H9 (cell line): ENCODE measurements at regions not wholly inside any gene's neighbourhood (a gene's known extent, or its start where the extent isn't known, plus 50 kb on each side); places are given as distances from the start of the nearest gene placed in this dataset.

Experiments used
- DNase-seq: peaks from one replicate; pipeline ENCODE4 v3.0.0-alpha.2; 2017
- H2AFZ ChIP-seq: one replicate; pipeline ENCODE4 v1.6.1; 2013; ENCODE audit warnings: mild to moderate bottlenecking, low read length, control low read depth, moderate library complexity
- H2AK5ac ChIP-seq: 2 replicates; pipeline ENCODE4 v1.6.1; 2013; ENCODE audit warnings: low read length, control low read depth, mixed read lengths; ENCODE audit not compliant: insufficient read length
- H2BK120ac ChIP-seq: one replicate; pipeline ENCODE4 v1.6.1; 2013; ENCODE audit warnings: low read depth, mild to moderate bottlenecking, low read length, control low read depth, inconsistent platforms; ENCODE audit not compliant: poor library complexity, severe bottlenecking
- H2BK12ac ChIP-seq: 2 replicates; pipeline ENCODE4 v1.6.1; 2013; ENCODE audit warnings: low read length, control low read depth, mixed read lengths, low read depth; ENCODE audit not compliant: insufficient read length
- H2BK15ac ChIP-seq: 2 replicates; pipeline ENCODE4 v1.6.1; 2013; ENCODE audit warnings: low read depth, low read length, control low read depth
- H2BK20ac ChIP-seq: one replicate; pipeline ENCODE4 v1.6.1; 2013; ENCODE audit warnings: low read depth, mild to moderate bottlenecking, low read length, control low read depth, inconsistent platforms; ENCODE audit not compliant: poor library complexity, severe bottlenecking
- H2BK5ac ChIP-seq: 2 replicates; pipeline ENCODE4 v1.6.1; 2013; ENCODE audit warnings: low read length, control low read depth, mixed read lengths; ENCODE audit not compliant: insufficient read length
- H3K14ac ChIP-seq: 2 replicates; pipeline ENCODE4 v1.6.1; 2013; ENCODE audit warnings: low read length, control low read depth; ENCODE audit not compliant: insufficient read depth
- H3K18ac ChIP-seq: 2 replicates; pipeline ENCODE4 v1.6.1; 2013; ENCODE audit warnings: low read depth, mild to moderate bottlenecking, mixed read lengths, low read length, control low read depth; ENCODE audit not compliant: insufficient read length
- H3K23ac ChIP-seq: 2 replicates; pipeline ENCODE4 v1.6.1; 2013; ENCODE audit warnings: low read length, control low read depth, mixed read lengths, low read depth; ENCODE audit not compliant: insufficient read length
- H3K23me2 ChIP-seq: 2 replicates; pipeline ENCODE4 v1.6.1; 2013; ENCODE audit warnings: low read depth, mild to moderate bottlenecking, mixed read lengths, low read length, control low read depth; ENCODE audit not compliant: insufficient read length, poor library complexity, severe bottlenecking
- H3K27ac ChIP-seq: 2 replicates; pipeline ENCODE4 v1.5.1; 2013; ENCODE audit warnings: low read length, control low read depth, mixed read lengths, low read depth; ENCODE audit not compliant: insufficient read length
- H3K27me3 ChIP-seq: 2 replicates; pipeline ENCODE4 v1.6.1; 2013; ENCODE audit warnings: low read length, control low read depth, inconsistent platforms; ENCODE audit not compliant: insufficient read depth
- H3K4ac ChIP-seq: 2 replicates; pipeline ENCODE4 v1.6.1; 2013; ENCODE audit warnings: low read depth, mild to moderate bottlenecking, control low read depth, inconsistent platforms, low read length, moderate library complexity
- H3K4me1 ChIP-seq: 2 replicates; pipeline ENCODE4 v1.6.1; 2013; ENCODE audit warnings: low read length, control low read depth, inconsistent platforms; ENCODE audit not compliant: insufficient read depth
- H3K4me2 ChIP-seq: 2 replicates; pipeline ENCODE4 v1.6.1; 2013; ENCODE audit warnings: low read length, control low read depth, mixed read lengths; ENCODE audit not compliant: insufficient read length, insufficient read depth
- H3K56ac ChIP-seq: 2 replicates; pipeline ENCODE4 v1.6.1; 2013; ENCODE audit warnings: low read depth, mild to moderate bottlenecking, mixed read lengths, low read length, control low read depth; ENCODE audit not compliant: insufficient read length
- H3K79me1 ChIP-seq: 2 replicates; pipeline ENCODE4 v1.6.1; 2013; ENCODE audit warnings: low read depth, mild to moderate bottlenecking, moderate library complexity, low read length, control low read depth, inconsistent platforms; ENCODE audit not compliant: insufficient read depth, poor library complexity, severe bottlenecking
- H3K79me2 ChIP-seq: 2 replicates; pipeline ENCODE4 v1.6.1; 2013; ENCODE audit warnings: low read length, control low read depth, inconsistent platforms; ENCODE audit not compliant: insufficient read depth
- H3K9ac ChIP-seq: 2 replicates; pipeline ENCODE4 v1.6.1; 2013; ENCODE audit warnings: low read length, control low read depth, mixed read lengths; ENCODE audit not compliant: insufficient read length; ENCODE audit errors: extremely low read depth
- H3K9me3 ChIP-seq: one replicate; pipeline ENCODE4 v1.6.1; 2013; ENCODE audit warnings: low read depth, low read length, inconsistent platforms; ENCODE audit not compliant: control insufficient read depth
- H3T11ph ChIP-seq: one replicate; pipeline ENCODE4 v1.6.1; 2013; ENCODE audit warnings: mild to moderate bottlenecking, low read length, control low read depth, inconsistent platforms
- H4K20me1 ChIP-seq: one replicate; pipeline ENCODE4 v1.6.1; 2013; ENCODE audit not compliant: control insufficient read depth, insufficient read length, insufficient read depth
- H4K5ac ChIP-seq: 2 replicates; pipeline ENCODE4 v1.6.1; 2013; ENCODE audit warnings: low read depth, mild to moderate bottlenecking, mixed read lengths, low read length, control low read depth; ENCODE audit not compliant: insufficient read length
- H4K8ac ChIP-seq: replicated peaks from 2 replicates; pipeline ENCODE4 v1.6.1; 2013; ENCODE audit warnings: low read length, control low read depth, mixed read lengths, low read depth; ENCODE audit not compliant: insufficient read length
- H4K91ac ChIP-seq: 2 replicates; pipeline ENCODE4 v1.6.1; 2013; ENCODE audit warnings: low read depth, mild to moderate bottlenecking, moderate library complexity, mixed read lengths, low read length, control low read depth; ENCODE audit not compliant: insufficient read length
- H3K27ac Mint-ChIP-seq, 3 experiments: 2 replicates in 2 of 3; 3 replicates in 1 of 3; pipeline ENCODE4 v1.8.0; 2020 to 2021; ENCODE audit warnings: mixed read lengths in 3 of 3, mild to moderate bottlenecking in 1 of 3, moderate library complexity in 1 of 3
- H3K27me3 Mint-ChIP-seq: 2 replicates; pipeline ENCODE4 v1.8.0; 2021; ENCODE audit warnings: low read depth, mild to moderate bottlenecking, moderate library complexity, mixed read lengths
- H3K36me3 Mint-ChIP-seq, 3 experiments: 2 replicates in 2 of 3; 3 replicates in 1 of 3; pipeline ENCODE4 v1.8.0; 2020 to 2021; ENCODE audit warnings: low read depth in 3 of 3, mixed read lengths in 3 of 3; ENCODE audit not compliant: insufficient read depth in 1 of 3
- H3K4me1 Mint-ChIP-seq, 2 experiments: 2 replicates each; pipeline ENCODE4 v1.8.0; 2020; ENCODE audit warnings: mixed read lengths in 2 of 2
- H3K4me3 Mint-ChIP-seq, 2 experiments: 2 replicates in 1 of 2; 3 replicates in 1 of 2; pipeline ENCODE4 v1.8.0; 2020 to 2021; ENCODE audit warnings: mild to moderate bottlenecking in 2 of 2, mixed read lengths in 2 of 2, moderate library complexity in 1 of 2
- H3K9me3 Mint-ChIP-seq, 2 experiments: 2 replicates in 1 of 2; 3 replicates in 1 of 2; pipeline ENCODE4 v1.8.0; 2020; ENCODE audit warnings: mild to moderate bottlenecking in 2 of 2, mixed read lengths in 2 of 2, moderate library complexity in 1 of 2
- WGBS: extraction: QIAGEN DNeasy Blood & Tissue Kit; methylation state at CpG from one replicate; pipeline ENCODE4 v1.1.7; 2013; ENCODE audit warnings: missing lambda C conversion rate, low lambda C conversion rate, mixed read lengths; ENCODE audit not compliant: insufficient read length; ENCODE audit errors: extremely low coverage; 5-methylcytosine and 5-hydroxymethylcytosine counted together
- TF ChIP-seq, protein P1 (sequence below): fragments of 200-600 bp; sonication (generic); conservative IDR thresholded peaks from 3 replicates; pipeline ENCODE4 v1.8.0; 2021; ENCODE audit warnings: antibody characterized with exemption, mild to moderate bottlenecking

DNA sequence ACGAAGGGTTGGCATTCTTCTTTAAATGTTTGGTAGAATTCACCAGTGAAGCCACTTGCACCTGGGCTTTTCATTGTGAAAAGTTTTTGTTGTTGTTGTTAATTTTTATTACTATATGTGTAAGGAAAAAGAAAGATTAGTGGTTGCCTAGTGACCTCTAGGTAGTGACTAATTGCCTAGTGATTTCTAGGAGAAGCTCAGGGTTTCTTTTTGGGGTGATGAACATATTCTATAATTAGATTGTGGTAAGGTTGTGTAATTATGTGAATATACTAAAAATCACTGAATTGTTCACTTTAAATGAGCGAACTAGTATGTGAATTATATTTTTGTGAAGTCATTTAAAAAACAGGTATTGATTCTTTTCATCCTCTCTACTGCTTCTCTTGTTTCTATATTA lies 123.8 kb upstream of the TMEM170B start:
- Histone ChIP-seq H3T11ph (no peak overlapping the region), H4K91ac (no peak overlapping the region), H3K18ac (no peak overlapping the region), H3K23me2 (no peaks in the 10 kb centered on the region), H3K4ac (no peak overlapping the region), H3K14ac (no peak overlapping the region), H4K5ac (no peak overlapping the region), H3K9me3 (no peaks in the 10 kb centered on the region), H3K79me2 (no peaks in the 10 kb centered on the region), H3K27ac (no peak overlapping the region), H2AK5ac (no peak overlapping the region), H3K56ac (no peak overlapping the region), H4K8ac (no peak overlapping the region), H3K9ac (no peak overlapping the region), H3K23ac (no peak overlapping the region), H2BK120ac (no peak overlapping the region), H4K20me1 (no peaks in the 10 kb centered on the region), H2BK20ac (no peak overlapping the region), H3K4me1 (no peaks in the 10 kb centered on the region; the same call in 1 of the 2 replicates), H2BK12ac (no peak overlapping the region), H3K79me1 (no peaks in the 10 kb centered on the region), H2BK5ac (no peak overlapping the region), H3K4me2 (no peak overlapping the region), H3K27me3 (no peaks in the 10 kb centered on the region), H2AFZ (no peak overlapping the region), H2BK15ac (no peak overlapping the region)
- Mint-ChIP-seq H3K27me3 (no peaks in the 10 kb centered on the region), H3K9me3 (peaks cover 7 to 15% of the 10 kb centered on the region in 2 experiments; a peak in 3 of 5 replicates), H3K27ac (no peak overlapping the region), H3K4me3 (no peak overlapping the region), H3K4me1 (peaks cover 4 to 5% of the 10 kb centered on the region in 2 experiments; a peak in 2 of 4 replicates), H3K36me3 (peaks cover 0 to 13% (median 8%) of the 10 kb centered on the region in 3 experiments; a peak in 5 of 7 replicates)
- TF ChIP-seq, protein P1, sequence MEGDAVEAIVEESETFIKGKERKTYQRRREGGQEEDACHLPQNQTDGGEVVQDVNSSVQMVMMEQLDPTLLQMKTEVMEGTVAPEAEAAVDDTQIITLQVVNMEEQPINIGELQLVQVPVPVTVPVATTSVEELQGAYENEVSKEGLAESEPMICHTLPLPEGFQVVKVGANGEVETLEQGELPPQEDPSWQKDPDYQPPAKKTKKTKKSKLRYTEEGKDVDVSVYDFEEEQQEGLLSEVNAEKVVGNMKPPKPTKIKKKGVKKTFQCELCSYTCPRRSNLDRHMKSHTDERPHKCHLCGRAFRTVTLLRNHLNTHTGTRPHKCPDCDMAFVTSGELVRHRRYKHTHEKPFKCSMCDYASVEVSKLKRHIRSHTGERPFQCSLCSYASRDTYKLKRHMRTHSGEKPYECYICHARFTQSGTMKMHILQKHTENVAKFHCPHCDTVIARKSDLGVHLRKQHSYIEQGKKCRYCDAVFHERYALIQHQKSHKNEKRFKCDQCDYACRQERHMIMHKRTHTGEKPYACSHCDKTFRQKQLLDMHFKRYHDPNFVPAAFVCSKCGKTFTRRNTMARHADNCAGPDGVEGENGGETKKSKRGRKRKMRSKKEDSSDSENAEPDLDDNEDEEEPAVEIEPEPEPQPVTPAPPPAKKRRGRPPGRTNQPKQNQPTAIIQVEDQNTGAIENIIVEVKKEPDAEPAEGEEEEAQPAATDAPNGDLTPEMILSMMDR = no peak
- WGBS = no CpG with 5 or more reads among the region's 2 CpGs
- no peak for DNase-seq
